ENCODE measurements at regions not wholly inside any gene's neighbourhood (a gene's known extent, or its start where the extent isn't known, plus 50 kb on each side); places are given as distances from the start of the nearest gene placed in this dataset.

GRCh38 chr3:140768941-140769340, 91.1 kb downstream of the TRIM42 start:
- ATAC-seq (no peak), DNase-seq (no peak)
- Histone ChIP-seq H3K27me3 (peaks cover 0 to 7% (median 0%) of the 10 kb centered on the region in 9 donors), H3K36me3 (no peaks in the 10 kb centered on the region), H3K27ac (no peak overlapping the region), H3K9me3 (no peaks in the 10 kb centered on the region), H3K4me1 (no peaks in the 10 kb centered on the region), H3K4me3 (no peak overlapping the region)
- intact Hi-C loops (cut with DNase I) = loop anchor here in 1 of 10 donors (5.0 kb wide), 1 partner anchor 442 kb away; no protein-coding TSS in a partner anchor
- TF ChIP-seq CTCF (IDR thresholded peaks at IDR 0.05) (no peak), POLR2A (IDR thresholded peaks at IDR 0.05) (no peak)
- WGBS, 4 donors = 70 to 84% (median 75%) methylated on average over 2 of the region's 2 CpGs

- ATAC-seq (no peak), DNase-seq (no peak)
- Histone ChIP-seq H3K27ac (no peak overlapping the region), H3K27me3 (peaks cover 0 to 7% (median 0%) of the 10 kb centered on the region in 9 donors), H3K9me3 (no peaks in the 10 kb centered on the region), H3K36me3 (no peaks in the 10 kb centered on the region), H3K4me1 (no peaks in the 10 kb centered on the region), H3K4me3 (no peak overlapping the region)
- no peak for TF ChIP-seq CTCF (IDR thresholded peaks at IDR 0.05)
- TF ChIP-seq POLR2A (IDR thresholded peaks at IDR 0.05) = no peak
- intact Hi-C loops (cut with DNase I) = loop anchor here in 1 of 10 donors (5.0 kb wide), 1 partner anchor 443 kb away; no protein-coding TSS in a partner anchor
- WGBS, 4 donors = 73 to 88% (median 83%) methylated on average over 6 of the region's 6 CpGs
Observed at GRCh38 chr3:140769951-140770350, 92.1 kb downstream of the TRIM42 start.

- no peaks in the 10 kb centered on the region for H3K9me3 ChIP-seq
- ATAC-seq (no peak), DNase-seq (no peak)
- WGBS, 4 donors = 53 to 78% (median 61%) methylated on average over 3 of the region's 3 CpGs
- H3K4me1 ChIP-seq = no peaks in the 10 kb centered on the region
- no peak overlapping the region for H3K27ac ChIP-seq
- TF ChIP-seq POLR2A (IDR thresholded peaks at IDR 0.05) (no peak), CTCF (IDR thresholded peaks at IDR 0.05) (no peak)
- H3K36me3 ChIP-seq = no peaks in the 10 kb centered on the region
- no peak overlapping the region for H3K4me3 ChIP-seq
- peaks cover 0 to 7% (median 0%) of the 10 kb centered on the region in 9 donors for H3K27me3 ChIP-seq
- intact Hi-C loops (cut with DNase I) = no loop called here
Observed at GRCh38 chr3:140770977-140771667, 93.3 kb downstream of the TRIM42 start.

DNA sequence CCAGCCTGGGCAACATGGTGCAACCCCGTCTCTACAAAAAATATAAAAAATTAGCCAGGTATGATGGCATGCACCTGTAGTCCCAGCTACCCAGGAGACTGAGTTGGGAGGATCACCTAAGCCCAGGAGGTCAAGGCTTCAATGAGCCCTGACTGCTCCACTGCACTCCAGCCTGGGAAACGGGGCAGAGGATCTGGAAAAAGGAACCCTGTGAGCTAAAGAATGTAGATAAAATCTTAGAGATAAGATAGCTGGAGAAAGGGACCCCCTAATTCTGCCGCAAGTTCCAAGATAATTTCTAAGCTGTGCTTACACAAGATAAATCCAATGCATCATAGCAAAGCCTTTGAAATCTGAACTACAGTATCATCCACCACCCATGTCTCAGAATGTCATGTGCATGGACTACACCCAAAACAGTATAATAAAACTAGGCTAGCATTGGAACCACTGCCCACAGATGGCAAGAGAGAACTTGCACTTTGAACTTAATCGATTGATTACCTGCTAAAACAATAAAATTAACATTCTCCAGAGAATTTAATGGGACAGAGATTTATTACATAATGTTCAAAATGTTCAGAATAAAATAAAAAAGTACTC, 99.9 kb downstream of the TRIM42 start:
- DNase-seq (no peak), ATAC-seq (no peak)
- 44 to 47% (median 44%) methylated on average over 4 of the region's 4 CpGs for WGBS, 4 donors
- H3K4me1 ChIP-seq = no peaks in the 10 kb centered on the region
- H3K36me3 ChIP-seq = no peaks in the 10 kb centered on the region
- H3K27ac ChIP-seq = no peak overlapping the region
- H3K4me3 ChIP-seq = no peak overlapping the region
- TF ChIP-seq POLR2A (IDR thresholded peaks at IDR 0.05) (no peak), CTCF (IDR thresholded peaks at IDR 0.05) (no peak)
- no peaks in the 10 kb centered on the region for H3K27me3 ChIP-seq
- intact Hi-C loops (cut with DNase I) = no loop called here
- H3K9me3 ChIP-seq = peaks cover 0 to 4% (median 0%) of the 10 kb centered on the region in 12 donors

Measured in heart left ventricle (tissue), 16 donors.